ENCODE measurements at regions not wholly inside any gene's neighbourhood (a gene's known extent, or its start where the extent isn't known, plus 50 kb on each side); places are given as distances from the start of the nearest gene placed in this dataset.

DNA sequence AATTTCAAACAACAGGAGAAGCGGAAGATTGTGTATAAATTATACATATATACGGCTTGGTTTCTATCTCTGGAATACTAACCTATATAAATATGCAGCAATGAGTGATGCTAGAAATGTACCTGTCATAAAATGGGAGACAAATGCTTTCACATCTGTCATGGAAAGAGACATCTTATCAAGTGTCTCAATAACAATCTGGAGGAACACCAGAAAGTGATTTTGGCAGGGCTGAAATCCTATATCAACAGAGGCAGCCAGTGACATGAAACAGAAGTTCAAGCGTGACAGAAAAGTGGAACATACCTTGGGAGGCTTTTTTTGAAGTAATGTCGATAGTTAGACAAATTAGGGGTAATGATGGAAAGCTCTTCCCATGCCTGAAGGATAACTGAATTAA, 834.6 kb downstream of the JRKL start:
- TF ChIP-seq, protein P1, sequence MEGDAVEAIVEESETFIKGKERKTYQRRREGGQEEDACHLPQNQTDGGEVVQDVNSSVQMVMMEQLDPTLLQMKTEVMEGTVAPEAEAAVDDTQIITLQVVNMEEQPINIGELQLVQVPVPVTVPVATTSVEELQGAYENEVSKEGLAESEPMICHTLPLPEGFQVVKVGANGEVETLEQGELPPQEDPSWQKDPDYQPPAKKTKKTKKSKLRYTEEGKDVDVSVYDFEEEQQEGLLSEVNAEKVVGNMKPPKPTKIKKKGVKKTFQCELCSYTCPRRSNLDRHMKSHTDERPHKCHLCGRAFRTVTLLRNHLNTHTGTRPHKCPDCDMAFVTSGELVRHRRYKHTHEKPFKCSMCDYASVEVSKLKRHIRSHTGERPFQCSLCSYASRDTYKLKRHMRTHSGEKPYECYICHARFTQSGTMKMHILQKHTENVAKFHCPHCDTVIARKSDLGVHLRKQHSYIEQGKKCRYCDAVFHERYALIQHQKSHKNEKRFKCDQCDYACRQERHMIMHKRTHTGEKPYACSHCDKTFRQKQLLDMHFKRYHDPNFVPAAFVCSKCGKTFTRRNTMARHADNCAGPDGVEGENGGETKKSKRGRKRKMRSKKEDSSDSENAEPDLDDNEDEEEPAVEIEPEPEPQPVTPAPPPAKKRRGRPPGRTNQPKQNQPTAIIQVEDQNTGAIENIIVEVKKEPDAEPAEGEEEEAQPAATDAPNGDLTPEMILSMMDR (IDR thresholded peaks at IDR 0.05), result no peak
- TF ChIP-seq JUN (IDR thresholded peaks at IDR 0.05) (no peak), MAZ (IDR thresholded peaks at IDR 0.05; ENCODE audit: borderline replicate concordance, low read depth, low read length) (no peak), SREBF2 (IDR thresholded peaks at IDR 0.05) (no peak), BHLHE40 (IDR thresholded peaks at IDR 0.05; ENCODE audit: low read depth, low read length) (no peak), HDAC2 (IDR thresholded peaks at IDR 0.05) (no peak), POLR2A (IDR thresholded peaks at IDR 0.05; ENCODE audit: low read length) (no peak), ESRRA (IDR thresholded peaks at IDR 0.05; ENCODE audit: borderline replicate concordance, low read length) (no peak), CEBPB (IDR thresholded peaks at IDR 0.05) (no peak), RCOR1 (IDR thresholded peaks at IDR 0.05; ENCODE audit: low read depth, low read length) (no peak), RFX5 (IDR thresholded peaks at IDR 0.05) (no peak)
- TF ChIP-seq, protein P2, sequence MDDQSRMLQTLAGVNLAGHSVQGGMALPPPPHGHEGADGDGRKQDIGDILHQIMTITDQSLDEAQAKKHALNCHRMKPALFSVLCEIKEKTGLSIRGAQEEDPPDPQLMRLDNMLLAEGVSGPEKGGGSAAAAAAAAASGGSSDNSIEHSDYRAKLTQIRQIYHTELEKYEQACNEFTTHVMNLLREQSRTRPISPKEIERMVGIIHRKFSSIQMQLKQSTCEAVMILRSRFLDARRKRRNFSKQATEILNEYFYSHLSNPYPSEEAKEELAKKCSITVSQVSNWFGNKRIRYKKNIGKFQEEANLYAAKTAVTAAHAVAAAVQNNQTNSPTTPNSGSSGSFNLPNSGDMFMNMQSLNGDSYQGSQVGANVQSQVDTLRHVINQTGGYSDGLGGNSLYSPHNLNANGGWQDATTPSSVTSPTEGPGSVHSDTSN (IDR thresholded peaks at IDR 0.05), result no peak

Measured in A549 (cell line).